Testis (tissue), 2 donors: ENCODE measurements at regions not wholly inside any gene's neighbourhood (a gene's known extent, or its start where the extent isn't known, plus 50 kb on each side); places are given as distances from the start of the nearest gene placed in this dataset.

Source experiments
- DNase-seq: peaks from one replicate; pipeline ENCODE4 v3.0.0-alpha.2; 2019
- H3K27ac ChIP-seq, 2 donors: fragments of 200-600 bp; sonication (generic); one replicate each; pipeline ENCODE4 v1.5.1; 2019
- H3K27me3 ChIP-seq: fragments of 200-600 bp; sonication (generic); one replicate; pipeline ENCODE4 v1.5.1; 2019
- H3K36me3 ChIP-seq: fragments of 200-600 bp; sonication (generic); one replicate; pipeline ENCODE4 v1.5.1; 2017; ENCODE audit warnings: low read depth; ENCODE audit errors: missing control alignments
- H3K4me1 ChIP-seq: fragments of 200-600 bp; sonication (generic); one replicate; pipeline ENCODE4 v1.5.1; 2019
- H3K4me3 ChIP-seq, 2 donors: fragments of 200-600 bp; sonication (generic); one replicate each; pipeline ENCODE4 v1.5.1; 2017 to 2019
- H3K9me3 ChIP-seq: fragments of 200-600 bp; sonication (generic); one replicate; pipeline ENCODE4 v1.5.1; 2017
- POLR2A ChIP-seq: fragments of 450-650 bp; IDR thresholded peaks from one replicate; pipeline ENCODE4 v1.6.1; 2017; ENCODE audit warnings: antibody characterized with exemption, mild to moderate bottlenecking, moderate library complexity
- WGBS, 2 donors: methylation state at CpG; one replicate each; pipeline ENCODE4 v1.1.5; 2018; 5-methylcytosine and 5-hydroxymethylcytosine counted together
- intact Hi-C: fragments of 100-400 bp; cut with DNase I; formaldehyde crosslinking; loops from one replicate; pipeline ENCODE4 v1.15.1; 2023; ENCODE audit warnings: low total_unique reads
- TF ChIP-seq, protein P1 (sequence below), 3 experiments: fragments of 450-650 bp in 2 of 3; fragments of 200-600 bp in 1 of 3; sonication (generic) in 1 of 3; IDR thresholded peaks; one replicate each; pipeline ENCODE4 v1.5.1; 2016 to 2019; ENCODE audit warnings: antibody characterized with exemption in 3 of 3, mild to moderate bottlenecking in 2 of 3, moderate library complexity in 1 of 3

DNA sequence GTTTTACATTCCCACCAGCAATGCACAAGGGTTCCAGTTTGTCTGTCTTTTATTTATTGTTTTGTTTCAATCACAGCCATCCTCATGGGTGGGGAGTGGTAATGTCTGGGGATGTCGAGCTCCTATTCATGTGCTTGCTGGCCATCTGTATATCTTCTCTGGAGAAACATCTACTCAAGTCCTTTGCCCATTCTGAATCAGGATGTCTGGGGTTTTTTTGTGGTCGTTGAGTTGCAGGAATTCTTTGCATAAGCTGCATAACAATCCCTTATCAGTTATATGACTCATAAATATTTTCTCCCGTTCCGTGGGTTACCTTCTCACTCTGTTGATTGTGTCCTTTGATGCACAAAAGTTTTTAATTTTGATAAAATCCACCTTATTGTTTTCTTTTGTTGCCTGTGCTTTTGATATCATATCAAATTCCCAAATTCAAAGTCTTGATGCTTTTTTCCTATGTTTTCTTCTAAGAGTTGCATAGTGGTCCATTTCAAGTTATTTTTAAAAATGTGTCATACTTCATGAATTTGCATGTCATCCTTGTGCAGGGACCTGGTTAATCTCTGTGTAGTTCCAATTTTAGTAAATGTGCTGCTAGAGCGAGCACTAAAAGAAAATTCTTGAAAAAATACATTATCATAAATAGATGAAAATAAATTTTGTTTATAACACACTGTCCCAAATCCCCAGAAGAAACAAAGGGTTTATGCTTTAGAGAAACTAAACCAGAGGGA, 54.9 kb upstream of the PDE10A start:
- no peak for DNase-seq
- H3K27me3 ChIP-seq = no peaks in the 10 kb centered on the region
- no peaks in the 10 kb centered on the region for H3K4me1 ChIP-seq
- no peak overlapping the region for H3K4me3 ChIP-seq
- TF ChIP-seq POLR2A = no peak
- TF ChIP-seq, protein P1, sequence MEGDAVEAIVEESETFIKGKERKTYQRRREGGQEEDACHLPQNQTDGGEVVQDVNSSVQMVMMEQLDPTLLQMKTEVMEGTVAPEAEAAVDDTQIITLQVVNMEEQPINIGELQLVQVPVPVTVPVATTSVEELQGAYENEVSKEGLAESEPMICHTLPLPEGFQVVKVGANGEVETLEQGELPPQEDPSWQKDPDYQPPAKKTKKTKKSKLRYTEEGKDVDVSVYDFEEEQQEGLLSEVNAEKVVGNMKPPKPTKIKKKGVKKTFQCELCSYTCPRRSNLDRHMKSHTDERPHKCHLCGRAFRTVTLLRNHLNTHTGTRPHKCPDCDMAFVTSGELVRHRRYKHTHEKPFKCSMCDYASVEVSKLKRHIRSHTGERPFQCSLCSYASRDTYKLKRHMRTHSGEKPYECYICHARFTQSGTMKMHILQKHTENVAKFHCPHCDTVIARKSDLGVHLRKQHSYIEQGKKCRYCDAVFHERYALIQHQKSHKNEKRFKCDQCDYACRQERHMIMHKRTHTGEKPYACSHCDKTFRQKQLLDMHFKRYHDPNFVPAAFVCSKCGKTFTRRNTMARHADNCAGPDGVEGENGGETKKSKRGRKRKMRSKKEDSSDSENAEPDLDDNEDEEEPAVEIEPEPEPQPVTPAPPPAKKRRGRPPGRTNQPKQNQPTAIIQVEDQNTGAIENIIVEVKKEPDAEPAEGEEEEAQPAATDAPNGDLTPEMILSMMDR (IDR thresholded peaks at IDR 0.05) = no peak
- no peaks in the 10 kb centered on the region for H3K9me3 ChIP-seq
- intact Hi-C loops = no loop called here
- no peaks in the 10 kb centered on the region for H3K36me3 ChIP-seq
- WGBS, 2 donors = 37 to 40% methylated on average over 5 of the region's 5 CpGs
- H3K27ac ChIP-seq = no peak overlapping the region

DNA sequence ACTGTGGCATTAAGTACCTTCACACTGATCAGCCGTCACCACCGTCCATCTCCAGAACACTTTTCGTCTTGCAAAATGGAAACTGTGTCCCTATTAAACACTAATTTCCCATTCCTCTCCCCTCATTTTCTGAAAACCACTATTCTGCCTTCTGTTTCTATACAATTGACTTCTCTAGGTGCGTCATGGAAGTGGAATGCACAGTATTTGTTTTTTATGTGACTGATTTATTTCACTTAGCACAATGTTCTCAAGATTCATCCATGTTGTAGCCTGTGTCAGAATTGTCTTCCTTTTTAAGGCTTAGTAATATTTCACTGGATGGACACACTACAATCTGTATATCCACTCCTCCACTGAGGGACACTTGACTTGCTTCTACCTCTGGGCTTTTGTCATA, 53.8 kb upstream of the PDE10A start:
- no peaks in the 10 kb centered on the region for H3K36me3 ChIP-seq
- intact Hi-C loops = no loop called here
- H3K27ac ChIP-seq = no peak overlapping the region
- no peaks in the 10 kb centered on the region for H3K9me3 ChIP-seq
- no peak overlapping the region for H3K4me3 ChIP-seq
- H3K4me1 ChIP-seq = no peaks in the 10 kb centered on the region
- no peaks in the 10 kb centered on the region for H3K27me3 ChIP-seq
- 94 to 97% methylated on average over 4 of the region's 4 CpGs for WGBS, 2 donors
- no peak for DNase-seq
- TF ChIP-seq POLR2A = no peak
- TF ChIP-seq, protein P1 (IDR thresholded peaks at IDR 0.05) = no peak

DNA sequence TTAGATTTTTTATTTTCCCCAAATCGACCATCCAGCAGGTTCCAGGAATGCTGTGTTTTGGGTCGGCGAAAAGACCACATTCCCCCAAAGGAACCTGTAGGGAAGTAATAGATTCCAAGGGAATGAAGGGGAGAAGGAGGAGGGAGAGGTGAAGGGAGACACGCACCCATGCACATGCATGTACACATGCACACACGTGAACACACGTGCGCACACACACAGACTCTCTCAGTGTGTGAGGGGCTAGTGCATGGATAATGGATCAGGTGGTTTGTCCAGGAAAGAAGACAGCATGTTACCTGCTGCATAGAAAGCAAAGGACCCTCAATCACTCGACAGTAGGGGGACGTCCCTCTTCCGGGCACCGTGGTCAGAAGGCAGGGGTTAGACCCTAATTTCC, 52.4 kb upstream of the PDE10A start:
- no peak for DNase-seq
- WGBS, 2 donors = 87 to 94% methylated on average over 11 of the region's 11 CpGs
- H3K27ac ChIP-seq = no peak overlapping the region
- no peak for TF ChIP-seq POLR2A
- TF ChIP-seq, protein P1 (IDR thresholded peaks at IDR 0.05) = no peak
- no peak overlapping the region for H3K4me3 ChIP-seq
- intact Hi-C loops = no loop called here
- no peaks in the 10 kb centered on the region for H3K27me3 ChIP-seq
- H3K36me3 ChIP-seq = no peaks in the 10 kb centered on the region
- no peaks in the 10 kb centered on the region for H3K9me3 ChIP-seq
- H3K4me1 ChIP-seq = no peaks in the 10 kb centered on the region

DNA sequence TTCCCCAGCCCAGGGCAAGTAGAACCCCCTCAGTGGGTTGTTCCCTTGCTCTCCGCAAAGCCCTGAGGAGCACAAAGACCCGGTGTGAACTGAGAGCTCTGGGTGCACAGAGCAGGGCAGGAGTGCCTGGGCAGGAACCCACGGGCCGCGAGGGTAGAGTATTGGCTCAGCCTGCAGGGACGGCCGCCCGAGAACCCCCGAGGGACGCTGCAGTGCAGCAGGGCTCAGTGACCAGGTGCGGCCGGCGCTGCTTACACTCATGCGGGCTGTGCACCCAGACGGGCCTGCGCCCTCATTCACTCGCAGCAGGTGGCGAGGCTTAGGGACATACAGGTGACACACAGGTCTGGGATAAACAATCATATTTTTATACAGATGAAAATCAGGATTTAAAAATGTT, 51.9 kb upstream of the PDE10A start:
- Histone ChIP-seq H3K27ac (no peak overlapping the region), H3K36me3 (no peaks in the 10 kb centered on the region), H3K4me3 (no peak overlapping the region), H3K4me1 (no peaks in the 10 kb centered on the region), H3K27me3 (no peaks in the 10 kb centered on the region), H3K9me3 (no peaks in the 10 kb centered on the region)
- no peak for DNase-seq
- 95 to 96% methylated on average over 18 of the region's 18 CpGs for WGBS, 2 donors
- no peak for TF ChIP-seq POLR2A
- TF ChIP-seq, protein P1 (IDR thresholded peaks at IDR 0.05) = no peak
- intact Hi-C loops = no loop called here

DNA sequence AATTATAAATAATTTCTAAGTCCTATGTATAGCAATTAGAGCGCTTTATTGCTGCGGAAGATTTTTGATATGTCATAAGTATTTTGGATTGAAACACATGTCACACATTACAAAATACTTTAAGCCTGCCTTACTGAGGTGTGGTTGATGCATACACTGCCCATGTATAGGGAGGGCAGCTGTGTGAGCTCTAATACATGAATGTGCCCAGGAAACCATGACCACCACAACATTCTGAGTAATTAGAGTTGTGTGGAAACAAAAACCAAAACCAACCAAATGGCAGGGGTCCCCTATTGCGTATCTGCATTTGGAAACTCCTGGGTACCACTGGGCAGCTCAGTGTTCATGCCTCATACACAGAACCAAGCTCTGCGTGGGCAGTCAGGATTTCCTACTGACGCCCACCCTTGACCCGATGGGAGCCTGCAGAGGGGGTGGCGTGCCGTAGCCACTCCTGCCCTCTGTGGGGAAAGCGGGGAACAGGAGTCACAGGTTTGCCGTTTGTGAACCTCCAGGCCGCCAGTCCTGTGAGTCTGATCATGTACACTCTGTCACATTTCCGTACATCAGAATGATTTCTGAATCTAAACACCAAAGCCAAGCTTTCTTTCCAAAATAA, 50.9 kb upstream of the PDE10A start:
- intact Hi-C loops = no loop called here
- Histone ChIP-seq H3K27me3 (no peaks in the 10 kb centered on the region), H3K9me3 (no peaks in the 10 kb centered on the region), H3K27ac (no peak overlapping the region), H3K4me1 (no peaks in the 10 kb centered on the region), H3K36me3 (no peaks in the 10 kb centered on the region), H3K4me3 (no peak overlapping the region)
- DNase-seq = no peak
- TF ChIP-seq, protein P1 (IDR thresholded peaks at IDR 0.05) = no peak
- no peak for TF ChIP-seq POLR2A
- WGBS, 2 donors = 88% methylated on average over 12 of the region's 12 CpGs
